PFSK-1 (cell line): ENCODE measurements at regions not wholly inside any gene's neighbourhood (a gene's known extent, or its start where the extent isn't known, plus 50 kb on each side); places are given as distances from the start of the nearest gene placed in this dataset.

Experiments
- POLR2AphosphoS5 ChIP-seq: IDR thresholded peaks from 2 replicates; pipeline ENCODE4 v1.6.1; 2012; ENCODE audit warnings: low read depth, mild to moderate bottlenecking, control low read depth, low read length, moderate library complexity
- TAF1 ChIP-seq: IDR thresholded peaks from 2 replicates; pipeline ENCODE4 v1.6.1; 2012; ENCODE audit warnings: low read length, control low read depth, borderline replicate concordance; ENCODE audit not compliant: insufficient read depth
- TF ChIP-seq, protein P1 (sequence below), 2 experiments: IDR thresholded peaks; 2 replicates each; pipeline versions ENCODE4 v1.6.1 to v1.8.0; 2011 to 2012; ENCODE audit warnings: low read depth in 2 of 2, low read length in 2 of 2, control low read depth in 1 of 2, inconsistent platforms in 1 of 2, mild to moderate bottlenecking in 1 of 2, moderate library complexity in 1 of 2; ENCODE audit not compliant: insufficient read depth in 1 of 2

GRCh38 chr13:50276550-50276949, 261.3 kb downstream of the KCNRG start:
- TF ChIP-seq, protein P1, sequence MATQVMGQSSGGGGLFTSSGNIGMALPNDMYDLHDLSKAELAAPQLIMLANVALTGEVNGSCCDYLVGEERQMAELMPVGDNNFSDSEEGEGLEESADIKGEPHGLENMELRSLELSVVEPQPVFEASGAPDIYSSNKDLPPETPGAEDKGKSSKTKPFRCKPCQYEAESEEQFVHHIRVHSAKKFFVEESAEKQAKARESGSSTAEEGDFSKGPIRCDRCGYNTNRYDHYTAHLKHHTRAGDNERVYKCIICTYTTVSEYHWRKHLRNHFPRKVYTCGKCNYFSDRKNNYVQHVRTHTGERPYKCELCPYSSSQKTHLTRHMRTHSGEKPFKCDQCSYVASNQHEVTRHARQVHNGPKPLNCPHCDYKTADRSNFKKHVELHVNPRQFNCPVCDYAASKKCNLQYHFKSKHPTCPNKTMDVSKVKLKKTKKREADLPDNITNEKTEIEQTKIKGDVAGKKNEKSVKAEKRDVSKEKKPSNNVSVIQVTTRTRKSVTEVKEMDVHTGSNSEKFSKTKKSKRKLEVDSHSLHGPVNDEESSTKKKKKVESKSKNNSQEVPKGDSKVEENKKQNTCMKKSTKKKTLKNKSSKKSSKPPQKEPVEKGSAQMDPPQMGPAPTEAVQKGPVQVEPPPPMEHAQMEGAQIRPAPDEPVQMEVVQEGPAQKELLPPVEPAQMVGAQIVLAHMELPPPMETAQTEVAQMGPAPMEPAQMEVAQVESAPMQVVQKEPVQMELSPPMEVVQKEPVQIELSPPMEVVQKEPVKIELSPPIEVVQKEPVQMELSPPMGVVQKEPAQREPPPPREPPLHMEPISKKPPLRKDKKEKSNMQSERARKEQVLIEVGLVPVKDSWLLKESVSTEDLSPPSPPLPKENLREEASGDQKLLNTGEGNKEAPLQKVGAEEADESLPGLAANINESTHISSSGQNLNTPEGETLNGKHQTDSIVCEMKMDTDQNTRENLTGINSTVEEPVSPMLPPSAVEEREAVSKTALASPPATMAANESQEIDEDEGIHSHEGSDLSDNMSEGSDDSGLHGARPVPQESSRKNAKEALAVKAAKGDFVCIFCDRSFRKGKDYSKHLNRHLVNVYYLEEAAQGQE (IDR thresholded peaks at IDR 0.05; ENCODE audit: insufficient read depth in 1 of 2, low read depth in 2 of 2, low read length in 2 of 2), result no peak
- TF ChIP-seq TAF1 (no peak), POLR2AphosphoS5 (no peak)
